Loucy (cell line): ENCODE measurements at regions not wholly inside any gene's neighbourhood (a gene's known extent, or its start where the extent isn't known, plus 50 kb on each side); places are given as distances from the start of the nearest gene placed in this dataset.

Source experiments
- H2AFZ ChIP-seq: fragments of 200-600 bp; sonication (generic); 2 replicates; pipeline ENCODE4 v1.6.0; 2016; ENCODE audit warnings: antibody characterized with exemption, mild to moderate bottlenecking, low read length, moderate library complexity
- H3F3A ChIP-seq: fragments of 200-600 bp; 2 replicates; pipeline ENCODE4 v1.6.0; 2016; ENCODE audit warnings: antibody characterized with exemption, low read depth, mild to moderate bottlenecking
- H3K27me3 ChIP-seq: fragments of 200-600 bp; sonication (generic); 2 replicates; pipeline ENCODE4 v1.6.1; 2014; ENCODE audit warnings: low read length, mild to moderate bottlenecking; ENCODE audit not compliant: insufficient read depth, poor library complexity, severe bottlenecking
- H3K36me3 ChIP-seq: fragments of 200-600 bp; sonication (generic); 2 replicates; pipeline ENCODE4 v1.6.1; 2016; ENCODE audit warnings: low read length; ENCODE audit not compliant: insufficient read depth
- H3K4me1 ChIP-seq: fragments of 200-600 bp; sonication (generic); 2 replicates; pipeline ENCODE4 v1.5.1; 2014; ENCODE audit warnings: low read length, mild to moderate bottlenecking; ENCODE audit not compliant: insufficient read depth, poor library complexity, severe bottlenecking
- H3K4me2 ChIP-seq: fragments of 200-600 bp; sonication (generic); 2 replicates; pipeline ENCODE4 v1.6.0; 2014; ENCODE audit warnings: antibody characterized with exemption, low read length, low read depth, mild to moderate bottlenecking; ENCODE audit not compliant: poor library complexity, severe bottlenecking
- H3K4me3 ChIP-seq: fragments of 200-600 bp; sonication (generic); 2 replicates; pipeline ENCODE4 v1.5.1; 2014; ENCODE audit warnings: low read length, mild to moderate bottlenecking, mixed read lengths; ENCODE audit not compliant: poor library complexity, severe bottlenecking
- H3K79me2 ChIP-seq: fragments of 200-600 bp; sonication (generic); 2 replicates; pipeline ENCODE4 v1.6.1; 2014; ENCODE audit warnings: low read length; ENCODE audit not compliant: insufficient read depth
- H3K9ac ChIP-seq: fragments of 200-600 bp; sonication (generic); 2 replicates; pipeline ENCODE4 v1.6.0; 2014; ENCODE audit warnings: mild to moderate bottlenecking, low read depth, low read length, moderate library complexity; ENCODE audit not compliant: poor library complexity, severe bottlenecking
- H3K9me2 ChIP-seq: fragments of 200-600 bp; sonication (generic); replicated peaks from 2 replicates; pipeline ENCODE4 v1.6.1; 2016; ENCODE audit warnings: low read depth, low read length, mixed read lengths
- H3K9me3 ChIP-seq: fragments of 200-600 bp; sonication (generic); 2 replicates; pipeline ENCODE4 v1.6.1; 2014; ENCODE audit warnings: mild to moderate bottlenecking, antibody characterized with exemption, low read length, low read depth; ENCODE audit not compliant: insufficient read depth
- H4K20me1 ChIP-seq: fragments of 200-600 bp; sonication (generic); 2 replicates; pipeline ENCODE4 v1.6.0; 2014; ENCODE audit warnings: antibody characterized with exemption, low read length, mild to moderate bottlenecking; ENCODE audit not compliant: insufficient read depth, poor library complexity, severe bottlenecking
- CTCF ChIP-seq: fragments of 200-600 bp; sonication (generic); conservative IDR thresholded peaks from 2 replicates; pipeline ENCODE4 v1.5.1; 2014; ENCODE audit warnings: mild to moderate bottlenecking, antibody characterized with exemption, low read length
- EZH2phosphoT487 ChIP-seq: fragments of 200-600 bp; IDR thresholded peaks from 2 replicates; pipeline ENCODE4 v1.6.1; 2018; ENCODE audit warnings: antibody characterized with exemption, mild to moderate bottlenecking, moderate library complexity, borderline replicate concordance

GRCh38 chr4:92237559-92237958 is 66.2 kb upstream of the GRID2 start:
- Histone ChIP-seq H3K79me2 (no peaks in the 10 kb centered on the region), H3K9me2 (no peaks in the 10 kb centered on the region), H3K9me3 (no peaks in the 10 kb centered on the region), H3K36me3 (no peaks in the 10 kb centered on the region), H3K4me3 (no peak overlapping the region), H3K9ac (no peak overlapping the region), H4K20me1 (no peaks in the 10 kb centered on the region), H3F3A (no peaks in the 10 kb centered on the region), H3K4me1 (no peaks in the 10 kb centered on the region), H2AFZ (no peak overlapping the region), H3K27me3 (no peaks in the 10 kb centered on the region), H3K4me2 (no peak overlapping the region)
- no peak for TF ChIP-seq CTCF
- no peak for TF ChIP-seq EZH2phosphoT487

GRCh38 chr4:92241094-92241493 is 62.7 kb upstream of the GRID2 start:
- no peaks in the 10 kb centered on the region for H3F3A ChIP-seq
- no peak overlapping the region for H3K4me2 ChIP-seq
- no peaks in the 10 kb centered on the region for H3K9me3 ChIP-seq
- H4K20me1 ChIP-seq, result no peaks in the 10 kb centered on the region
- H3K9me2 ChIP-seq, result no peaks in the 10 kb centered on the region
- no peaks in the 10 kb centered on the region for H3K36me3 ChIP-seq
- H3K4me3 ChIP-seq, result no peak overlapping the region
- H2AFZ ChIP-seq, result no peak overlapping the region
- no peaks in the 10 kb centered on the region for H3K27me3 ChIP-seq
- no peak for TF ChIP-seq EZH2phosphoT487
- no peak for TF ChIP-seq CTCF
- no peak overlapping the region for H3K9ac ChIP-seq
- H3K79me2 ChIP-seq, result no peaks in the 10 kb centered on the region
- no peaks in the 10 kb centered on the region for H3K4me1 ChIP-seq

GRCh38 chr4:92246384-92246783 is 57.4 kb upstream of the GRID2 start:
- no peaks in the 10 kb centered on the region for H3K79me2 ChIP-seq
- no peaks in the 10 kb centered on the region for H3K4me1 ChIP-seq
- no peak overlapping the region for H3K4me3 ChIP-seq
- H3K9me2 ChIP-seq, result no peaks in the 10 kb centered on the region
- no peaks in the 10 kb centered on the region for H3K36me3 ChIP-seq
- H3K9me3 ChIP-seq, result no peaks in the 10 kb centered on the region
- no peak for TF ChIP-seq EZH2phosphoT487
- H3K27me3 ChIP-seq, result no peaks in the 10 kb centered on the region
- H4K20me1 ChIP-seq, result no peaks in the 10 kb centered on the region
- H2AFZ ChIP-seq, result no peak overlapping the region
- H3F3A ChIP-seq, result no peaks in the 10 kb centered on the region
- no peak overlapping the region for H3K9ac ChIP-seq
- no peak overlapping the region for H3K4me2 ChIP-seq

- no peak overlapping the region for H3K4me3 ChIP-seq
- H3K4me2 ChIP-seq, result no peak overlapping the region
- no peak overlapping the region for H2AFZ ChIP-seq
- H3F3A ChIP-seq, result no peaks in the 10 kb centered on the region
- no peaks in the 10 kb centered on the region; the same call in 1 of the 2 replicates for H3K9me3 ChIP-seq
- no peaks in the 10 kb centered on the region for H3K9me2 ChIP-seq
- H3K79me2 ChIP-seq, result no peaks in the 10 kb centered on the region
- H4K20me1 ChIP-seq, result no peaks in the 10 kb centered on the region
- no peaks in the 10 kb centered on the region for H3K4me1 ChIP-seq
- TF ChIP-seq EZH2phosphoT487, result no peak
- TF ChIP-seq CTCF, result no peak
- no peaks in the 10 kb centered on the region for H3K27me3 ChIP-seq
- no peak overlapping the region for H3K9ac ChIP-seq
- no peaks in the 10 kb centered on the region for H3K36me3 ChIP-seq
Measured at GRCh38 chr4:92249541-92249940, 54.2 kb upstream of the GRID2 start.
